ENCODE measurements at regions not wholly inside any gene's neighbourhood (a gene's known extent, or its start where the extent isn't known, plus 50 kb on each side); places are given as distances from the start of the nearest gene placed in this dataset.
A peak's percentile ranks its signal among the peaks of the same experiment; 100 is the strongest.

DNA sequence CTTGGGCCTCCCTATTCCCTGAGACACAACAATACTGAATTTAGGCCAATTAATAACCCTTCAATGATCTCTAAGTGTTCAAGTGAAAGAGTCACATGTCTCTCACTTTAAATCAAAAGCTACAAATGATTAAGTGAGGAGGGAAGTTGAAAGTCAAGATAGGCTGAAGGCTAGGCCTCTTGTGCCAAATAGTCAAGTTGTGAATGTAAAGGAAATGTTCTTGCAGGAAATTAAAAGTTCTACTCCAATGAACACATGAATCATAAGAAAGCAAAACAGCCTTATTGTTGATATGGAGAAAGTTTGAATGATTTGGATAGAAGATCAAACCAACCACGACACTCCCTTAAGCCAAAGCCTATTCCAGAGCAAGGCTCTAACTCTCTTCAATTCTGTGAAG, 286.9 kb downstream of the MEIS1 start:
- DNase-seq = no peak

DNA sequence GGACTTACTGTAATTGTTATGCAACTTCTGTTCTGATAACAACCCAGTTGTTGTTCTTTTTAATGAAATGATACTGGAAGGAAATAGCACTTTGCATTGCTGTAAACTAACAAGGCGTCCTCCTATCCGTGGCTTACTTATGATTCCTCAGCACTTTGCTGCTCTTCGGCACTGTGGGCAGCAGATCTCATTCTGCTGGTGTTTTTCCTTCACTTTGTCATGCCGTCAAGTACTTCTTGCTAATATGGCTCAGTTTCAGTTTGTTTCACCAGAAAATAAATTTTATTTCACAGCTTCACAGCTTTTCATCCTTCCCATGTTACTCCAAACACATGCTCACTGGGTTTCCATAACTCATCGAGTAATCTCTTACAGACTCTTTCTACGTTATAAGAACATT, 289.3 kb downstream of the MEIS1 start:
- no peak for DNase-seq

DNA sequence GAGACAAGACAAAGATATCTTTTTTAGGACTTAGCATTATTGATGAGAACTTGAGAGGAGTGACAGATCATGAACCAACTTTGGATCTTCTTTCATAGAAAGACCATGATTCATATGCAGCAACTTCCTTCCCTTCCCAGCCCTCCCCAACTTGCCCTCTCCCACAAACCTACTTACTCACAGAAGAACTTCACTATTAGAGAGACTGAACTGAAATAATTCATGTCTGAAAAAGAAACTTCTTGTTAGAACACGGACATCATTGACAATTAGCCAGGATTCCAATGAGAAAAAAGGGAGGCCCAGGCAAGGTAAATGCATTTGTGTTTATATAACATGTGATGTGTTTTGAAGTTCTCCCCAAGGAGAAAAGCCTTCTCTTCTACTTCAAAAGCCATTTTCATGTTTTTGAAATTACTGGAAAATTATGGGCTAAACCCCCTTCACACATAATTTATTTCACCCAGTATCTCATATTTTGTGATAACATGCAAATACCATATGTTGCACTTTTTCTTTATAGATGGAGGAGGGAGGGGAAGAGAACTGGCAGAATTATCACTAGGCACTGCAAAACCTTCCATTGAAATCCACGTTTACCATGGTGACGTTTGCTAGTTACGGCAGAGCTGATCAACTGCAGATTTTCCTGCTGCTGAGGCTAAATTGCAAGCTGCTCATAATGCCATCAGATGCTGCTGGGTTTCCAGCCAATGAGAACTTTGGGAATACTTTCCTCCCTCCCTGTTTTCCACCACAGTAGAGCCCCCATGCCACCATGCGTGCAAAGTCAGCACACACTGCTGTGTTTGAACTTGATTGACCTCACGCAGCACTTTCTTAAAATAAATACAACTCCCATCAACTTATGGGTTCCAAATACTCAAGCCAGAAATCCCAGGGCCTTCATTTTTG, 294.7 kb downstream of the MEIS1 start:
- no peak for DNase-seq

DNA sequence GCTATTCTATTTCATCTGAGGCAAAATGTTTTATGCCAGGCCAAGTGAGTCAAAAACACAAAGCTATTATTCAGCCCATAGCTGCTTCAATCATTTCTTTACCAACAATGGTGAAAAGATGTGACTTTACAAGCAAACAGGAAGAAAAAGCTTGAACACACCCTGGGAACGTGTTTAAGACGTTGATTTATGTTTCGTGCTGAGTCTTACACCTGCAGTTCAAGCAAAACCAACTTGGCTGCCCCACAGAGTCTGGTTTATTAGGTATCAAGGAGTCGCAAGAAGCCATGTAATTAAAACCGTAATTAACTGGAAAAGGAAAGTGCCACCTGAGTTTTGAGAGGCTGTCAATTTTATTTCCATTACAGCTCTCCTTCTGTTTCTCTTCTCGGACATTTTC, 295.5 kb downstream of the MEIS1 start:
- DNase-seq = no peak

GRCh38 chr2:66733364-66733999, 298.6 kb downstream of the MEIS1 start:
- no peak for DNase-seq

GRCh38 chr2:66748939-66749338, 314.0 kb downstream of the MEIS1 start:
- no peak for DNase-seq

- DNase-seq = no peak
These were observed 314.6 kb downstream of the MEIS1 start for GRCh38 chr2:66749566-66749965.

DNA sequence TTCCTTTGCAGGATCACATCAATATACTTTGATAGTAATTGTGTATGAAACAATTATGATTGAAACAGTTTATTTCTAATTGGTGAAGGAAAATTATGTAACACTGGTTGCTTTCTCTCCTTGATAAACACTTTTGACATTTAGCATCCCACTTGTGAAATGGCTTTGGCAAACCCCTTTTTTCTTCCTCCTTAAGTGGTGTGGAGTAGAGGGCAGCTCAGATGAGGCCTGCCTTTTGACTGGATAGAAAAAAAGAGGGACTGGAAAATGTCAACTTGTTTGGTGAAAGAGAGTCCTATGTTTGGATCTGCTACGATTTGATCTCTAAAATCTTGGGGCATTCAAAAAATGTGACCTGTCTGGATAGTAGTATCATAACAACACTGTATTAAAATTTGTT, 318.3 kb downstream of the MEIS1 start:
- no peak for DNase-seq

DNA sequence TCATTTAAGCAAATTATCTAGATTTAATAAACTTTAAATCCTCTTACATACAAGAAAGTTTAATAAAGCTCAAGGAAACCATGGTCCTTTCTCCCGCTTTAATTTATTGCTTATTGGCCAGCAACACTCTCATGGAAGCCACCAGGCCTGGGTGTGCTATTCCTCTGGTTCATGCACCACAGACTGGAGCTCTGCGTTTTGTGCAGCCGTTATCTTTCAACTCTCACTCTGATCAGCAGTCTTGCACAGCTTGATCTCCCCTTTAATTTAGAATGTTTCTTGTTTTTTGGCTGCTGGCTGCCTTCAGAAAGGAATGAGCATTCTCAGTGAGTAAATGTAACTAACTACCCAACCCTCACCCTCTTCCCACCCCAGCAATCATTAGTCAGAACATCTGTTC, 318.7 kb downstream of the MEIS1 start:
- no peak for DNase-seq

DNA sequence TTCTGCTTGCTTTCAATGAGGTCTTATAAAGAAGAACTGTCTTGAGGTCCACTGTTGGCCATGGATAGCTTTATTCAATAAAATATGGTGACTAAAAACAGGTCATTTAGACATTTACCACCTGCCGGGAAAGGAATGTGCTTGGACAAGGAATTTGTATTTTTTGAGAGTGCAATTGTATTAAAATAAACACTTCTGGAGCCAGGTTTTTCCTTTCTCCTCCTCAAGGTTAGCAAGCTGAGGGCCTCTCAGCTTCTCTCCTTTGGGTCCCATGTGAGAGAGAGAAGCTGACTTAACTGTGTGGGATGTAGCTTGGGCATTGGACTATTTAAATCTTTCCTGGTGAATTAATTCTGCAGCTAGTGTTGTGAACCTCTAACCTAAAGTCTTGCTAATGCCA, 321.0 kb downstream of the MEIS1 start:
- DNase-seq = no peak

GRCh38 chr2:66761826-66762225, 326.9 kb downstream of the MEIS1 start:
- DNase-seq = no peak

- DNase-seq = no peak
These were observed 327.8 kb downstream of the MEIS1 start for GRCh38 chr2:66762761-66763160.

GRCh38 chr2:66766582-66766981, 331.7 kb downstream of the MEIS1 start:
- no peak for DNase-seq

- DNase-seq = no peak
These were observed 336.5 kb downstream of the MEIS1 start for GRCh38 chr2:66771359-66771976.

DNA sequence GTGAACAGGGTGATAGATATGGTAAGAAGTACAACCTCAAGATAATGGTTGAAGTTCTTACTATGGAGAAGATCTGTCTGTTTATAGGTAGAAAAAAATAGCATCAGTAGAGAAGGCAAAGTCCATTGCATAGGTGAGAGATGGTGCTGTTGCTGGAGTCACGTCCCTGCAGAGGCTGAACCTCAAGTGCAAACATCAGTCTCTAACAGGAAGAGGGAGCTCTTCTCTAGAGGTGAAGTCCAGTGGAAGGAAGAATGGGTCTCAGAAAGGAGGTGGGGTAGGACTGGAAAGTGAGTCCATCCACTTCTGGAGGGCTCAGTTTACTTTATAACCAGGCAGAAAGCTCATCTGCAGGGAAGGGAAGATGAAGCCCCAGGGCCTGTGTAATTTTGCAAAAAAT, 337.7 kb downstream of the MEIS1 start:
- no peak for DNase-seq

GRCh38 chr2:66775730-66776422, 341.0 kb downstream of the MEIS1 start:
- no peak for DNase-seq

- DNase-seq = no peak
These were observed 346.9 kb downstream of the MEIS1 start for GRCh38 chr2:66781804-66782203.

GRCh38 chr2:66782780-66783361, 347.9 kb downstream of the MEIS1 start:
- peak; percentile 51 for DNase-seq

DNA sequence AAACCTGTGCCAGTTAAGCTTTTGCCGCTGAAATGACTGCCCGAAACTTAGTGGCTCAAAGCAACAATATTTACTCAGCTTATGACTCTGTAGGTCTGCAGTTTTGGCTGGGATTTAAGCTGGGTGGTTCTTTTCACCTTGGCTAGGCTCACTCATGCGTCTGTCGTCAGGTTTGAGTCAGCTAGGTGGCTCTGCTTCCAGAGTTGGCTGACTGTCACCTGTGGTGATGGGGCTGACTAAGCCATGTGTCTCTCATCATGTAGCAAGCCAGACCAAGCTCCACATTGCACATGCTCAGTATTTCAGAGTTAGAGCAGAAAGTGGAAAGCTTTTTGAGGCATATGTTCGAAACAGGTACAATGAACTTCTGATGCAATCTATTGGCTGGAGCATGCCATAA, 354.8 kb downstream of the MEIS1 start:
- no peak for DNase-seq

DNA sequence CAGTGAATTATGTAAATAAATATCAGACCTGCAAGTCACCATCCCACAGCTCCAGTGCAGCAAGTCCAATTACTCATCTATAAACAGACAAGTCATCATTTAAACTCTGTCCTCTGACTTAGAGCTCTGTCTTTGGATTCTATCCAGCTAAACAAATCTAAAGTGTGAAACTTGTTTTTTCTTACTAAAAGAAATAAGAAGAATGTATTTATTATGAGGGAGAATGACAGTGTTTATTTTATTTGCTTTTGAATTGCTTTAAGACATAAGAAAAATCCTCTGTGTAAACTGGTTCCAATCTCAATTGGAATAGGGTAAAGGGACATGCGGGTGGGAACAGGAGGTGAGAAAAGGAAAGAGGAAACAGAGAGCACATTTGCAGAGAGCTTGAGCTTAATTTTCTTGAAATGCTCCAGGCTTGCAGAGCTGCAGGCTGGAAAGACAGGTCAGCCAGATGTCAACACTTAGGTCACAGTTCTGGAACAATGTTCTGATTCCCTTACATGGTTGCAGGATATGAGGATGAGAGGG, 355.8 kb downstream of the MEIS1 start:
- DNase-seq = no peak

GRCh38 chr2:66794070-66794469, 359.1 kb downstream of the MEIS1 start:
- DNase-seq = no peak

- no peak for DNase-seq
These were observed 359.6 kb downstream of the MEIS1 start for GRCh38 chr2:66794551-66794950.

DNA sequence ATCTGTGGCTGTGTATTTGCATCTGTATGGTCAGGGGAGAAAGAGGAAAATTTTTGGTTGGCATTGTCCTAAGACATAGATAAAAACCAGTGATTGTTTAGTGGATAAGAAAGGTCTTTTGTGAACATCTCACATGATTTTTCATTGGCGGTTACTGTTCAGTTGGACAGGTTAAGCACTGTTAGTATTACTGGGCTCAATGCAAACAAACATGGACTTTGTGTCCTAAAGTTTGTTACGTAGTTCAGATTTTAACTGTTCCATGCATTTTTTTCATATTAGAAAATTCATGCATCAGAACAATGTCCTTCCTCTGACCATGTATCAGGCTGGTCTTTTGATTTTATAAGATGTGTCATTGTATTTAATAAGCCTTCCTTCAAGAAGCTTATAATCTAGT, 368.0 kb downstream of the MEIS1 start:
- no peak for DNase-seq
